Mucosa of stomach (tissue), 1 donor: ENCODE measurements at regions not wholly inside any gene's neighbourhood (a gene's known extent, or its start where the extent isn't known, plus 50 kb on each side); places are given as distances from the start of the nearest gene placed in this dataset.

ENCODE experiments used
- H3K27me3 ChIP-seq: one replicate; pipeline ENCODE4 v1.7.0; 2013; ENCODE audit warnings: mild to moderate bottlenecking, low read length; ENCODE audit not compliant: control insufficient read depth, insufficient read depth
- H3K36me3 ChIP-seq: one replicate; pipeline ENCODE4 v1.7.0; 2013; ENCODE audit warnings: low read length; ENCODE audit not compliant: control insufficient read depth, insufficient read depth
- H3K4me1 ChIP-seq: one replicate; pipeline ENCODE4 v1.7.0; 2013; ENCODE audit warnings: mild to moderate bottlenecking, low read length; ENCODE audit not compliant: control insufficient read depth, insufficient read depth
- H3K4me3 ChIP-seq: one replicate; pipeline ENCODE4 v1.7.0; 2013; ENCODE audit warnings: low read length
- H3K9ac ChIP-seq: one replicate; pipeline ENCODE4 v1.7.0; 2013; ENCODE audit warnings: mild to moderate bottlenecking, low read length, moderate library complexity
- H3K9me3 ChIP-seq: one replicate; pipeline ENCODE4 v1.7.0; 2013; ENCODE audit warnings: mild to moderate bottlenecking, low read length, moderate library complexity; ENCODE audit not compliant: control insufficient read depth
- donor health status: Pancreatic carcinoma.

DNA sequence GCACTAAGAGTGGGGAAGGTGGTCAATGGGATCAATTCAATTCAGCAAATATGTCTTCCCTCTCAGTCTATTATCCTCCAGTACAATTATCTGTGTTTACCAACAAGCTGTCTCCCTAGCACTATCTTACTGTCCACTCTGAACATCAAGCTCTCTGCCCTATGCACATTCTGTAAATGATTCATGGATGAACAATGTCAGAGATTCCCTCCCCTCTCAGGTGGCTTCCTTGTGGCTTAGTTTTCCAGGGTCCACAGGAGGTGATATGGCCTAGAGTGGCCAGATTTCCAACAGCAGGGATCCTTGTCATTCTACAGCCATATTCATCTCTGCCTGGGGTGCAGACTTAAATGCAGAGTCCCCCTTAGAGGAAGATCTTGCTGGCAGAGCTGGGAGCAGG, 225.1 kb downstream of the UACA start:
- H3K4me1 ChIP-seq: no peaks in the 10 kb centered on the region
- H3K4me3 ChIP-seq: no peak overlapping the region
- H3K36me3 ChIP-seq: no peaks in the 10 kb centered on the region
- peaks cover 4% of the 10 kb centered on the region for H3K27me3 ChIP-seq
- H3K9me3 ChIP-seq: no peaks in the 10 kb centered on the region
- no peak overlapping the region for H3K9ac ChIP-seq

DNA sequence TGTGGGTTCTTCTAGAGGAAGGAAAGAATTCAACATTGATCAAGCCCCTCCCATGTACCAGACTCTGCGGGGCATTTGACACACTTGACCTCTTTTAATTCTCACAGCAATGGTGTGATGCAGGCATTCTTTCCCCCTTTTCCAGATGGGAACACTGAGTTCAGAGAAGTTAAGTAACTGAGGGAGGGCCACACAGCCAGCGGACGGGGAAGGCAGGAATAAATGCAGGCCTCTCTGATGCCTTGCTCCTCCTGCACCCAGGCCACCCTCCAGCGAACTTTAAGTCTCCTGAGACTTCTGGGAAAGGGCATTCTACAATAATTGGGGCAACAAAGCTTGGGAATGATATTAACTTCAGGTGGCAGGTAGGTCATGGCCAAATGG, 227.4 kb downstream of the UACA start:
- H3K4me1 ChIP-seq: no peaks in the 10 kb centered on the region
- H3K36me3 ChIP-seq: no peaks in the 10 kb centered on the region
- no peak overlapping the region for H3K4me3 ChIP-seq
- H3K9ac ChIP-seq: no peak overlapping the region
- peaks cover 4% of the 10 kb centered on the region for H3K27me3 ChIP-seq
- no peaks in the 10 kb centered on the region for H3K9me3 ChIP-seq

DNA sequence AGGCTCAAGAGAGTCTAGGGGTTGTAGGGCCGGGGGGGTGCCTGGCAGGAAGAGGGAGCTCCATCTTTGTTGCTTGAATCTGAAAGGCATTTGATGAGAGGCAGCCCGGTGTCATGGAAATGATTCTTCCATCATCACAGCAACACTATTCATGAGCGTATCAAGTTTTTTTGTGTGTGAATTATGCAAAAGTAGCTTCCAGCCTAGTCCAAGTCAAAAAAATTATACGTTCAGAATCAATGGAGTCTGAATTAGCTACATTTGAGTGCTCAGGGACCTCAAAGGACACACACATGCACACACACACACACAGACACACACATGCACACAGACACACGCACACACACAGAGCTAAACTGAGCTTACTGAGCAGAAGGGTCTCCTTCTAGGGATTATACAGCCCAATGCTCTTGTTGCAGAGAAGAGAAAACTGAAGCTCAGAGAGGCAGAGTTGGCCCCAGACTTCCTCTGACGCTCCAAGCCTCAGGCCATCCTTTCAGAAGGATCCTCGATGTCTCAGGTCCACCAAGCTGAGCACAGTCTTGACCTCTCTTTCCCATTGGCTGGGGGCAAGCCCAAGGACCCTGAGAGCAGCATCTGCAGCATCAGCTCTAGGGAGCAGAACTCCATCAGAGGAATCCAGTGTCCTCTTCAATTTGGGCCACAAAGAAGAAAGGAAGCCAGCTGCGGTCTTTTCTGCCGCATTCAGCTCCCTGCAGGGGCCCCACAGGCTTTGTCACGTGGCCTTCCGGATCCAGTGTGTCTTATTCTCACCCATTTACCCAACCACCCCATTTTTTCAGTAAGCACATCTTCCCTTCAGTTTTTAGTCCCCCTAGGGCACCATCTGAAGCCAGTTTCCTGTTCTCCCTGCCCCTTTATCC, 228.0 kb downstream of the UACA start:
- H3K4me3 ChIP-seq: no peak overlapping the region
- H3K36me3 ChIP-seq: no peaks in the 10 kb centered on the region
- peaks cover 4% of the 10 kb centered on the region for H3K27me3 ChIP-seq
- H3K9ac ChIP-seq: no peak overlapping the region
- no peaks in the 10 kb centered on the region for H3K9me3 ChIP-seq
- no peaks in the 10 kb centered on the region for H3K4me1 ChIP-seq

GRCh38 chr15:70533931-70534742, 229.2 kb downstream of the UACA start:
- no peaks in the 10 kb centered on the region for H3K4me1 ChIP-seq
- no peaks in the 10 kb centered on the region for H3K36me3 ChIP-seq
- H3K9ac ChIP-seq: no peak overlapping the region
- H3K27me3 ChIP-seq: no peaks in the 10 kb centered on the region
- H3K4me3 ChIP-seq: no peak overlapping the region
- H3K9me3 ChIP-seq: no peaks in the 10 kb centered on the region

DNA sequence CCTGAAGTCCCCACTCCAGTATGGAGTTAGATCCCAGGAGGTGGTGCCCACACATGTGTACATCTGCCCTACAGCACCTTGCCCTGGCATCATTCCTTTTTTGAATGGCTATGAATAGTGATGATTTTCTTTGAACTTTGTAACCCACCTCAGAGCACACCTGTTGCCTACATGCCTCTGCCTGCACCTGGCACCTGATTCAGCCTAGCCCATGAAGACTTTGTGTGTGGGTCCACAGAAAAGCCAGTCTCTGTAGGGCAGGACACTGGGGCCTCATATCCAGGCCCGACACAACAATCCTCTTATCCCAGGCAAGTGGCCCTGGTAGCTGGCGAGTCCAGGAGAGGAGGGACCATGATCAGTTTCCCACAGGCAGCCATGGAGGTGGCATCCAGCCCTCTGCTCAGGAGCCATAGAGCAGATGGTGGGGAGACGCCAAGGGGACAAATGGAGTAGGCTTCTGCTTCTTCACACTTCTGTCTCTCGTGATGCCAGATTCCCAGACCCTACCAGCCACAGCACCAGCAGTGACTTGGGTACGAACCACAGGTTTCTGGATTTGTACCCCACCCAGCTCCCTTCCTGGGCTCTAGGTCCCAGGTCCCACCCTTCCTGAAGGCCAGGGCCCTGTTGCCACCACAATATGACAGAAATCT, 230.7 kb downstream of the UACA start:
- Histone ChIP-seq H3K9me3 (no peaks in the 10 kb centered on the region), H3K9ac (no peak overlapping the region), H3K4me3 (no peak overlapping the region), H3K36me3 (no peaks in the 10 kb centered on the region), H3K27me3 (no peaks in the 10 kb centered on the region), H3K4me1 (peaks cover 11% of the 10 kb centered on the region)

- H3K27me3 ChIP-seq: no peaks in the 10 kb centered on the region
- no peak overlapping the region for H3K9ac ChIP-seq
- peaks cover 11% of the 10 kb centered on the region for H3K4me1 ChIP-seq
- no peaks in the 10 kb centered on the region for H3K9me3 ChIP-seq
- H3K36me3 ChIP-seq: no peaks in the 10 kb centered on the region
- H3K4me3 ChIP-seq: no peak overlapping the region
Measured at GRCh38 chr15:70531576-70531975, 231.8 kb downstream of the UACA start.

DNA sequence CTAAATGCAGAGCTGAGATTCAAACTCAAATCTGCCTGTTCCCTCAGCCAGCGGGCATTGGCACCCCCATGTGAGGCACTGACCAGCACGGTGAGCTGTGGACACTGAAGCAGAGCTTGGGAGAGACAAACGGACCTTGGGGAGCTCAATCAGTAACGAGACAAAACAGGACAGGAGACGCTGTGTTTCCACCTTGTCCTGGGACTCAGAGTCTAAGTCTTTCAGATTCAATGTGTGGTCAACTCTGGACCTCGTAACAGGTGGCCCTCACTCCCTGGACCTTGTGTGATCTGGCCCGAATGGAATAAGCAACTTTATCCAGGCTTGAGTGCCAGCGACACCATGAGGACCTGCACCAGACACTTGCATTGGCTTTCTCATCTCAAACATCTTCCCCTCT, 232.5 kb downstream of the UACA start:
- H3K9ac ChIP-seq: no peak overlapping the region
- no peak overlapping the region for H3K4me3 ChIP-seq
- no peaks in the 10 kb centered on the region for H3K9me3 ChIP-seq
- no peaks in the 10 kb centered on the region for H3K27me3 ChIP-seq
- peaks cover 11% of the 10 kb centered on the region for H3K4me1 ChIP-seq
- H3K36me3 ChIP-seq: no peaks in the 10 kb centered on the region

DNA sequence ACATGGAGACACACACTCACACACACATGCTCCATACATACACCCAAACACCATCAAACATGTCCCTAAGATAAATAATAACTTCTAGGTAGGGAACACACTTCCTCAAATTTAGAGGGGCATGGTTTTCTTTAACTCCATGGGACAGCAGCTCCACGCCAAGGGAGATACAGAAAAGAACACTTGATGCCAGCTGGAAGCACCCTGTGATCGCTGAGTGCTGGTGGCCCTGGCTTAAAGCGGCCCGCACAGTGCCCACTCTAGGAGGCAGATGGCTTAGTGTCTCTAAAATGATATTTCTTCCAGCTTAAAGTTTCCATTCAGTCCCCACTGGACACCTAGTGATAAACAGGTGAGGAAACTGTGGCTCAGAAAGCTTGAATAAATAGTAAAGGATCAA, 232.9 kb downstream of the UACA start:
- Histone ChIP-seq H3K9ac (no peak overlapping the region), H3K4me3 (no peak overlapping the region), H3K36me3 (no peaks in the 10 kb centered on the region), H3K4me1 (peaks cover 11% of the 10 kb centered on the region), H3K9me3 (no peaks in the 10 kb centered on the region), H3K27me3 (no peaks in the 10 kb centered on the region)

- Histone ChIP-seq H3K27me3 (no peaks in the 10 kb centered on the region), H3K36me3 (no peaks in the 10 kb centered on the region), H3K4me3 (no peak overlapping the region), H3K4me1 (peaks cover 11% of the 10 kb centered on the region), H3K9me3 (no peaks in the 10 kb centered on the region), H3K9ac (no peak overlapping the region)
Measured at GRCh38 chr15:70530017-70530499, 233.3 kb downstream of the UACA start.

DNA sequence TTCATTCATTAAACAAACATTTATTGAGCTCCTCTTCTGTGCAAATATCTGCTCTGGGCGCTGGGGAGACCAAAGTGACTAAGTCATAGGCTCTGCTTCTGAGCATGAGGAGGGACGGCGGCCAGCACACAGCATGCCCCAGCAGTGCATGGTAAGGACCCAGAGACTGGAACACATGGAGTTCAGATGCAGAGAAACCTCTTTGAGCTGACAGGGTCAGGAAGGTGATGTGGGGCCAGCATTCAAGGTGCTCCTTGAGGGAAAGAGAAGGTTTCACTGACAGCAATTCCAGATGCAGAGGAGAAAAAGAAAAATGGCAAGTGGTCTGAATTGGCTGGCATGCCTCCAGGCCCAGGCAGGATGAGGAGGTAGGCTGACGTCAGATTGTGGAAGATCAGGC, 234.5 kb downstream of the UACA start:
- H3K4me3 ChIP-seq: no peak overlapping the region
- H3K4me1 ChIP-seq: peaks cover 11% of the 10 kb centered on the region
- H3K9me3 ChIP-seq: no peaks in the 10 kb centered on the region
- no peak overlapping the region for H3K9ac ChIP-seq
- no peaks in the 10 kb centered on the region for H3K27me3 ChIP-seq
- H3K36me3 ChIP-seq: no peaks in the 10 kb centered on the region

- H3K4me3 ChIP-seq: no peak overlapping the region
- H3K36me3 ChIP-seq: no peaks in the 10 kb centered on the region
- no peak overlapping the region for H3K9ac ChIP-seq
- H3K9me3 ChIP-seq: no peaks in the 10 kb centered on the region
- no peaks in the 10 kb centered on the region for H3K27me3 ChIP-seq
- H3K4me1 ChIP-seq: peaks cover 11% of the 10 kb centered on the region
Measured at GRCh38 chr15:70528270-70528706, 235.1 kb downstream of the UACA start.

GRCh38 chr15:70526974-70527325, 236.4 kb downstream of the UACA start:
- Histone ChIP-seq H3K36me3 (no peaks in the 10 kb centered on the region), H3K4me3 (no peak overlapping the region), H3K4me1 (peaks cover 11% of the 10 kb centered on the region), H3K27me3 (no peaks in the 10 kb centered on the region), H3K9me3 (no peaks in the 10 kb centered on the region), H3K9ac (no peak overlapping the region)
